ENCODE measurements at regions not wholly inside any gene's neighbourhood (a gene's known extent, or its start where the extent isn't known, plus 50 kb on each side); places are given as distances from the start of the nearest gene placed in this dataset.

GRCh38 chr15:89400116-89400781 lies 65.6 kb upstream of the POLG start:
- DNase-seq (ENCODE audit: extremely low spot score) = peak; percentile 28
- ChIA-PET CTCF (interaction anchor here (0.6 to 9.2 kb wide), 16 partner anchors 9 to 65 kb away, joined by 3 to 96 read pairs (median 4); no protein-coding TSS in a partner anchor), POLR2A (interaction anchor here (1.0 to 1.4 kb wide), 4 partner anchors 9 to 46 kb away, joined by 3 to 5 read pairs (median 4); no protein-coding TSS in a partner anchor)
- TF ChIP-seq L3MBTL2 (conservative IDR thresholded peaks at IDR 0.05) = no peak

- CTCF ChIA-PET = interaction anchor here (0.6 to 9.2 kb wide), 22 partner anchors 10 to 290 kb away, joined by 3 to 96 read pairs (median 4); no protein-coding TSS in a partner anchor
- POLR2A ChIA-PET = interaction anchor here (0.6 to 1.4 kb wide), 8 partner anchors 8 to 45 kb away, joined by 3 to 5 read pairs (median 4); no protein-coding TSS in a partner anchor
- DNase-seq (ENCODE audit: extremely low spot score) = peak; percentile 72
- no peak for TF ChIP-seq TARDBP (IDR thresholded peaks at IDR 0.05)
- TF ChIP-seq L3MBTL2 (conservative IDR thresholded peaks at IDR 0.05) = peak; percentile 71
These were observed 64.9 kb upstream of the POLG start for GRCh38 chr15:89399238-89400115.

GRCh38 chr15:89398896-89399237 lies 64.2 kb upstream of the POLG start:
- ChIA-PET CTCF (interaction anchor here (0.6 to 9.2 kb wide), 10 partner anchors 9 to 291 kb away, joined by 3 to 96 read pairs (median 4); no protein-coding TSS in a partner anchor), POLR2A (interaction anchor here (0.9 to 1.4 kb wide), 6 partner anchors 8 to 41 kb away, joined by 3 to 5 read pairs (median 4); no protein-coding TSS in a partner anchor)
- DNase-seq (ENCODE audit: extremely low spot score) = no peak
- TF ChIP-seq FOXM1 (IDR thresholded peaks at IDR 0.05; ENCODE audit: borderline replicate concordance) = no peak
- no peak for TF ChIP-seq SP1 (IDR thresholded peaks at IDR 0.05)
- TF ChIP-seq ZNF384 (IDR thresholded peaks at IDR 0.05) = no peak
- TF ChIP-seq SUZ12 (IDR thresholded peaks at IDR 0.05) = no peak
- TF ChIP-seq PKNOX1 (IDR thresholded peaks at IDR 0.05) = no peak
- no peak for TF ChIP-seq L3MBTL2 (conservative IDR thresholded peaks at IDR 0.05)
- no peak for TF ChIP-seq CTBP1 (IDR thresholded peaks at IDR 0.05; ENCODE audit: borderline replicate concordance)
- TF ChIP-seq HDGF (IDR thresholded peaks at IDR 0.05; ENCODE audit: borderline replicate concordance) = no peak
- TF ChIP-seq TARDBP (IDR thresholded peaks at IDR 0.05) = no peak
- TF ChIP-seq FOXA1 (IDR thresholded peaks at IDR 0.05) = no peak
- TF ChIP-seq NFRKB (IDR thresholded peaks at IDR 0.05) = no peak

- DNase-seq (ENCODE audit: extremely low spot score) = no peak
- CTCF ChIA-PET = interaction anchor here (9.2 kb wide), 1 partner anchor 38 kb away, joined by 96 read pairs; no protein-coding TSS in a partner anchor
- POLR2A ChIA-PET = interaction anchor here (1.3 kb wide), 1 partner anchor 37 kb away, joined by 3 read pairs; no protein-coding TSS in a partner anchor
- no peak for TF ChIP-seq CTBP1 (IDR thresholded peaks at IDR 0.05; ENCODE audit: borderline replicate concordance)
- no peak for TF ChIP-seq FOXA1 (IDR thresholded peaks at IDR 0.05)
- TF ChIP-seq ELF4 (IDR thresholded peaks at IDR 0.05) = no peak
These were observed 63.0 kb upstream of the POLG start for GRCh38 chr15:89397653-89398023.

GRCh38 chr15:89396723-89397652 lies 62.4 kb upstream of the POLG start:
- no peak for DNase-seq (ENCODE audit: extremely low spot score)
- ChIA-PET CTCF (interaction anchor here (9.2 kb wide), 1 partner anchor 38 kb away, joined by 96 read pairs; no protein-coding TSS in a partner anchor), POLR2A (interaction anchor here (1.3 kb wide), 1 partner anchor 37 kb away, joined by 3 read pairs; no protein-coding TSS in a partner anchor)
- TF ChIP-seq PKNOX1 (IDR thresholded peaks at IDR 0.05) = no peak
- no peak for TF ChIP-seq FOXM1 (IDR thresholded peaks at IDR 0.05; ENCODE audit: borderline replicate concordance)
- TF ChIP-seq SUZ12 (IDR thresholded peaks at IDR 0.05) = no peak
- no peak for TF ChIP-seq ZNF384 (IDR thresholded peaks at IDR 0.05)
- no peak for TF ChIP-seq TARDBP (IDR thresholded peaks at IDR 0.05)
- no peak for TF ChIP-seq HDGF (IDR thresholded peaks at IDR 0.05; ENCODE audit: borderline replicate concordance)

- ChIA-PET POLR2A (no interaction called here), CTCF (no interaction called here)
- no peak for DNase-seq (ENCODE audit: extremely low spot score)
- TF ChIP-seq SUZ12 (IDR thresholded peaks at IDR 0.05) (no peak), FOXM1 (IDR thresholded peaks at IDR 0.05; ENCODE audit: borderline replicate concordance) (no peak), TARDBP (IDR thresholded peaks at IDR 0.05) (no peak), ARNT (IDR thresholded peaks at IDR 0.05) (no peak)
These were observed 61.4 kb upstream of the POLG start for GRCh38 chr15:89395996-89396395.

- no peak for DNase-seq (ENCODE audit: extremely low spot score)
These were observed 60.8 kb upstream of the POLG start for GRCh38 chr15:89395461-89395871.

More at GRCh38 chr15:89395461-89395871, 60.8 kb upstream of the POLG start:
- TF ChIP-seq TARDBP (IDR thresholded peaks at IDR 0.05) = no peak
- TF ChIP-seq HDGF (IDR thresholded peaks at IDR 0.05; ENCODE audit: borderline replicate concordance) = no peak
- TF ChIP-seq ARNT (IDR thresholded peaks at IDR 0.05) = no peak
- TF ChIP-seq FOXK2 (IDR thresholded peaks at IDR 0.05) = no peak
- TF ChIP-seq FOXA1 (IDR thresholded peaks at IDR 0.05) = no peak
- no peak for TF ChIP-seq SP1 (IDR thresholded peaks at IDR 0.05)
- no peak for TF ChIP-seq FOXM1 (IDR thresholded peaks at IDR 0.05; ENCODE audit: borderline replicate concordance)
- TF ChIP-seq PKNOX1 (IDR thresholded peaks at IDR 0.05) = no peak
- TF ChIP-seq SUZ12 (IDR thresholded peaks at IDR 0.05) = no peak
- TF ChIP-seq BHLHE40 (IDR thresholded peaks at IDR 0.05; ENCODE audit: borderline replicate concordance) = no peak
- no peak for TF ChIP-seq CTBP1 (IDR thresholded peaks at IDR 0.05; ENCODE audit: borderline replicate concordance)
- no peak for TF ChIP-seq ELF4 (IDR thresholded peaks at IDR 0.05)
- no peak for TF ChIP-seq ZNF384 (IDR thresholded peaks at IDR 0.05)
- no peak for TF ChIP-seq NFRKB (IDR thresholded peaks at IDR 0.05)
- TF ChIP-seq LEF1 (IDR thresholded peaks at IDR 0.05; ENCODE audit: borderline replicate concordance) = no peak
- no peak for TF ChIP-seq L3MBTL2 (conservative IDR thresholded peaks at IDR 0.05)
- ChIA-PET CTCF (interaction anchor here (0.5 to 2.1 kb wide), 4 partner anchors 9 to 42 kb away, joined by 3 to 10 read pairs (median 4); no protein-coding TSS in a partner anchor), POLR2A (interaction anchor here (1.0 kb wide), 1 partner anchor 180 kb away, joined by 3 read pairs; the partner anchor contains the start of gene TICRR)

All from HEK293T (cell line).